Osteoblast (primary cell): ENCODE measurements at regions not wholly inside any gene's neighbourhood (a gene's known extent, or its start where the extent isn't known, plus 50 kb on each side); places are given as distances from the start of the nearest gene placed in this dataset.

Experiments
- DNase-seq: peaks from one replicate; pipeline ENCODE4 v3.0.0; 2011; ENCODE audit warnings: low spot score, mixed read lengths; ENCODE audit not compliant: insufficient read length; ENCODE audit errors: missing footprints
- H2AFZ ChIP-seq: 2 replicates; pipeline ENCODE4 v1.6.0; 2011; ENCODE audit warnings: mild to moderate bottlenecking, low read length
- H3K27ac ChIP-seq: 2 replicates; pipeline ENCODE4 v1.5.1; 2011; ENCODE audit warnings: mild to moderate bottlenecking, low read depth, low read length, moderate library complexity
- H3K27me3 ChIP-seq: 2 replicates; pipeline ENCODE4 v1.6.0; 2012; ENCODE audit warnings: mild to moderate bottlenecking, control low read depth, inconsistent platforms, low read length, moderate library complexity; ENCODE audit not compliant: insufficient read depth
- H3K36me3 ChIP-seq: 2 replicates; pipeline ENCODE4 v1.5.1; 2011; ENCODE audit warnings: mild to moderate bottlenecking, low read length, control low read depth, moderate library complexity; ENCODE audit not compliant: insufficient read depth
- H3K4me1 ChIP-seq: 2 replicates; pipeline ENCODE4 v1.5.1; 2011; ENCODE audit warnings: mild to moderate bottlenecking, low read length, control low read depth, moderate library complexity; ENCODE audit not compliant: insufficient read depth
- H3K4me2 ChIP-seq: 2 replicates; pipeline ENCODE4 v1.6.0; 2011; ENCODE audit warnings: mild to moderate bottlenecking, low read length; ENCODE audit not compliant: insufficient read depth
- H3K4me3 ChIP-seq: fragments of 200-600 bp; sonication (generic); 3 replicates; pipeline ENCODE4 v1.5.1; 2012; ENCODE audit warnings: mild to moderate bottlenecking, low read length, inconsistent platforms; ENCODE audit not compliant: insufficient read depth
- H3K79me2 ChIP-seq: 2 replicates; pipeline ENCODE4 v1.6.0; 2012; ENCODE audit warnings: mild to moderate bottlenecking, low read length, control low read depth, inconsistent platforms; ENCODE audit not compliant: insufficient read depth
- H3K9me3 ChIP-seq: 2 replicates; pipeline ENCODE4 v1.5.1; 2011; ENCODE audit warnings: low read depth, low read length, control low read depth
- H4K20me1 ChIP-seq: 2 replicates; pipeline ENCODE4 v1.6.0; 2012; ENCODE audit warnings: mild to moderate bottlenecking, low read length, control low read depth; ENCODE audit not compliant: insufficient read depth
- TF ChIP-seq, protein P1 (sequence below): IDR thresholded peaks from 2 replicates; pipeline ENCODE4 v1.5.1; 2011; ENCODE audit warnings: mild to moderate bottlenecking, low read depth, low read length, moderate library complexity; ENCODE audit errors: extremely low read depth

DNA sequence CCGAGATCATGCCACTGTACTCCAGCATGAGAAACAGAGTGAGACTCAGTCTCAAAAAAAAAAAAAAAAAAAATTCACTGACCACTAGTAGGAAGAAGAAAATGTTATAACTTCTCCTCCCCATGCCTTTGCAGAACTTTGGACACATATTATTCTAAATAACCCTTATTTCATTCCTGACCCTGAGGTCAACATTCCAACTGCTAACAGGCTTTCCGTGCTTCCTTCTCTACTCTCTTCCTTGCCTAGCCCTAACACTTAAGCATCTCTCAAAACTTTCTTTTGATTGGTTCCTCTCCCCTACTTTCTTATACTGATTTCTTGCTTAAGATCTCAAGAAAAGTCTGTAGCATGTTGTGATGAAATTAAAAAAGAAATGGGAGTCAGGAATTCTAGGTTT, 146.8 kb downstream of the MEX3B start:
- TF ChIP-seq, protein P1, sequence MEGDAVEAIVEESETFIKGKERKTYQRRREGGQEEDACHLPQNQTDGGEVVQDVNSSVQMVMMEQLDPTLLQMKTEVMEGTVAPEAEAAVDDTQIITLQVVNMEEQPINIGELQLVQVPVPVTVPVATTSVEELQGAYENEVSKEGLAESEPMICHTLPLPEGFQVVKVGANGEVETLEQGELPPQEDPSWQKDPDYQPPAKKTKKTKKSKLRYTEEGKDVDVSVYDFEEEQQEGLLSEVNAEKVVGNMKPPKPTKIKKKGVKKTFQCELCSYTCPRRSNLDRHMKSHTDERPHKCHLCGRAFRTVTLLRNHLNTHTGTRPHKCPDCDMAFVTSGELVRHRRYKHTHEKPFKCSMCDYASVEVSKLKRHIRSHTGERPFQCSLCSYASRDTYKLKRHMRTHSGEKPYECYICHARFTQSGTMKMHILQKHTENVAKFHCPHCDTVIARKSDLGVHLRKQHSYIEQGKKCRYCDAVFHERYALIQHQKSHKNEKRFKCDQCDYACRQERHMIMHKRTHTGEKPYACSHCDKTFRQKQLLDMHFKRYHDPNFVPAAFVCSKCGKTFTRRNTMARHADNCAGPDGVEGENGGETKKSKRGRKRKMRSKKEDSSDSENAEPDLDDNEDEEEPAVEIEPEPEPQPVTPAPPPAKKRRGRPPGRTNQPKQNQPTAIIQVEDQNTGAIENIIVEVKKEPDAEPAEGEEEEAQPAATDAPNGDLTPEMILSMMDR: no peak
- no peak overlapping the region for H3K4me2 ChIP-seq
- no peak for DNase-seq
- no peaks in the 10 kb centered on the region for H3K27me3 ChIP-seq
- no peak overlapping the region for H2AFZ ChIP-seq
- H3K36me3 ChIP-seq: no peaks in the 10 kb centered on the region
- H3K9me3 ChIP-seq: no peaks in the 10 kb centered on the region
- H3K4me1 ChIP-seq: peaks cover 16% of the 10 kb centered on the region
- H3K79me2 ChIP-seq: no peaks in the 10 kb centered on the region
- H4K20me1 ChIP-seq: no peaks in the 10 kb centered on the region
- H3K4me3 ChIP-seq: no peak overlapping the region
- no peak overlapping the region for H3K27ac ChIP-seq

DNA sequence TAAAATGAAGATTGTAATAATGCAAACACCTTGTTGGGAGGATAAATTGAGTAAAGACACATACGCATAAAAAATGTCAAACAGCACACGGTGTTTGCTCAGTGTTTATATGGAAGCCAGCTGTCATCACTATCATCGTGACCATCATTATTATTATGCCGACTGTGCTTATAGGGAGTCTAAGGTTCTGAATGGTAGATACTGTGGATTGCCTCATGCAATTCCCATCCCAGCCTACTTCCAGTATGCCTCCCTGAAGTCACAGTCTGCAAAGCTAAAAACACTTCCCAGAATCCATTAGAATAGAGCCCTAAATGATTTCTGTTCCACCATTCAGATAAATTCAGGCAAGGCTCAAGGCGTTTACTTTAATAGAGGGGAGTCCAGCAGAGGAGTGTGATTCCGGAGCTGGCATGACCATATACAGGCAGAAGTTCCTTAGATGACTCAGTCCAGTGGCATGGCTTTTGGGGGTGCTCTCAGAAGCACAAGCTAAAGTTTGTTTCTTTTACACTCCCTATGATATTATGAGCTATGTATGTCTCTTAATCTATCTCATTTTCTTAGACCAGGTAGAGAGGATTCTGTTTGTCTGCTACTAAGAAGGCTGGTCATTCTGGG, 148.7 kb downstream of the MEX3B start:
- peaks cover 16% of the 10 kb centered on the region for H3K4me1 ChIP-seq
- no peaks in the 10 kb centered on the region for H4K20me1 ChIP-seq
- DNase-seq: peak; percentile 88
- H2AFZ ChIP-seq: peak overlapping the region; percentile 43
- H3K27ac ChIP-seq: no peak overlapping the region
- TF ChIP-seq, protein P1: no peak
- H3K9me3 ChIP-seq: no peaks in the 10 kb centered on the region
- peak overlapping the region; percentile 37 for H3K4me2 ChIP-seq
- no peaks in the 10 kb centered on the region for H3K36me3 ChIP-seq
- no peak overlapping the region for H3K4me3 ChIP-seq
- H3K79me2 ChIP-seq: no peaks in the 10 kb centered on the region
- H3K27me3 ChIP-seq: no peaks in the 10 kb centered on the region

DNA sequence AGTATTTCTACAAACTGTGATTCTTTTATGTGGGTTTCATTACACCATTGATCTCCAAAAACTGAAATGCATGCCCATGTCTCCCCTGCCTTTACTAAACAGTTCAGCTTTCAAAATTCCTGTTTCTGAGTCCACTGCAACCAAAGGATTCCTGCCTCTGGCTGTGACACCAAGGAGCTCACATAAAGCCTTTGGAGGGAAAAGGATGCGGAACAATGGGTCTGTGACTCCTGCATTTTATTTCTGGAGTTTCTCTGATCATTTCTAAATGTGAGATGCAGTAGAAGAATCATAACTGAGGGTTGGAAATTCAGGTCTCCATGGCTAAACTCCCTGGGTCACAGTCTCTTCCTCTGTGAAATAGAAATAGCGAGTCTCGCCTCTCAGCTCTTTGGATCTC, 149.5 kb downstream of the MEX3B start:
- H3K4me2 ChIP-seq: no peak overlapping the region
- H2AFZ ChIP-seq: no peak overlapping the region
- no peaks in the 10 kb centered on the region for H3K9me3 ChIP-seq
- no peak for DNase-seq
- H3K27me3 ChIP-seq: no peaks in the 10 kb centered on the region
- no peak overlapping the region for H3K4me3 ChIP-seq
- no peaks in the 10 kb centered on the region for H3K36me3 ChIP-seq
- H3K79me2 ChIP-seq: no peaks in the 10 kb centered on the region
- H3K27ac ChIP-seq: no peak overlapping the region
- H3K4me1 ChIP-seq: peaks cover 16% of the 10 kb centered on the region
- no peaks in the 10 kb centered on the region for H4K20me1 ChIP-seq
- TF ChIP-seq, protein P1: no peak

DNA sequence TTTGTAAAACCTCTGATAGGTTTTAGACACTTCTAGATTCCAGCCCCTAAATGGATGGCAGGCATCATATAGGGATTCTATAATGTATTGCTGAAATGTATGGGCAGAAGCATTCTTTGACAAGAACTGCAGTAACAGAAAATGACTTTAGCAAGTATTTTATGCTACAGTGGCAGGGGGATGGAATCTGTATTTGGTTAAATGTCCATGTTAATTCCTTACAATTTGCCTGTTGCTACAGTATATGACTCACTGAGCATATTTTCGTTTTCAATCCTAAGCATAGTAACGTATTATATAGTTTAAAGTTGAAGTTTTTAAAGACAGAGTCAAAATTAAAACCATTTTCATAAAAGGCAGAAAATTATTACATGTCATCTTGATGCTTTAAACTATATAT, 150.1 kb downstream of the MEX3B start:
- TF ChIP-seq, protein P1: no peak

More for the DNA sequence above, 150.1 kb downstream of the MEX3B start:
- no peak overlapping the region for H3K4me2 ChIP-seq
- H3K36me3 ChIP-seq: no peaks in the 10 kb centered on the region
- H4K20me1 ChIP-seq: no peaks in the 10 kb centered on the region
- no peak for DNase-seq
- H2AFZ ChIP-seq: no peak overlapping the region
- no peaks in the 10 kb centered on the region for H3K9me3 ChIP-seq
- H3K27ac ChIP-seq: no peak overlapping the region
- no peak overlapping the region for H3K4me3 ChIP-seq
- peaks cover 16% of the 10 kb centered on the region for H3K4me1 ChIP-seq
- no peaks in the 10 kb centered on the region for H3K79me2 ChIP-seq
- no peaks in the 10 kb centered on the region for H3K27me3 ChIP-seq
